Tibial nerve (tissue), 4 donors: ENCODE measurements at regions not wholly inside any gene's neighbourhood (a gene's known extent, or its start where the extent isn't known, plus 50 kb on each side); places are given as distances from the start of the nearest gene placed in this dataset.

Source experiments
- EP300 ChIP-seq, 2 donors: sonication (generic); formaldehyde crosslinking; IDR thresholded peaks; one replicate each; pipeline ENCODE4 v1.6.1; 2017; ENCODE audit warnings: antibody characterized with exemption in 2 of 2, mild to moderate bottlenecking in 1 of 2
- POLR2A ChIP-seq, 2 donors: fragments of 450-650 bp; IDR thresholded peaks; one replicate each; pipeline ENCODE4 v1.6.1; 2017; ENCODE audit warnings: antibody characterized with exemption in 2 of 2, mild to moderate bottlenecking in 2 of 2, moderate library complexity in 2 of 2
- TF ChIP-seq, protein P1 (sequence below), 5 experiments: fragments of 200-600 bp in 3 of 5; fragments of 450-650 bp in 2 of 5; sonication (generic) in 3 of 5; IDR thresholded peaks; one replicate each; pipeline ENCODE4 v1.5.1; 2016 to 2019; ENCODE audit warnings: antibody characterized with exemption in 5 of 5, mild to moderate bottlenecking in 3 of 5, moderate library complexity in 2 of 5

DNA sequence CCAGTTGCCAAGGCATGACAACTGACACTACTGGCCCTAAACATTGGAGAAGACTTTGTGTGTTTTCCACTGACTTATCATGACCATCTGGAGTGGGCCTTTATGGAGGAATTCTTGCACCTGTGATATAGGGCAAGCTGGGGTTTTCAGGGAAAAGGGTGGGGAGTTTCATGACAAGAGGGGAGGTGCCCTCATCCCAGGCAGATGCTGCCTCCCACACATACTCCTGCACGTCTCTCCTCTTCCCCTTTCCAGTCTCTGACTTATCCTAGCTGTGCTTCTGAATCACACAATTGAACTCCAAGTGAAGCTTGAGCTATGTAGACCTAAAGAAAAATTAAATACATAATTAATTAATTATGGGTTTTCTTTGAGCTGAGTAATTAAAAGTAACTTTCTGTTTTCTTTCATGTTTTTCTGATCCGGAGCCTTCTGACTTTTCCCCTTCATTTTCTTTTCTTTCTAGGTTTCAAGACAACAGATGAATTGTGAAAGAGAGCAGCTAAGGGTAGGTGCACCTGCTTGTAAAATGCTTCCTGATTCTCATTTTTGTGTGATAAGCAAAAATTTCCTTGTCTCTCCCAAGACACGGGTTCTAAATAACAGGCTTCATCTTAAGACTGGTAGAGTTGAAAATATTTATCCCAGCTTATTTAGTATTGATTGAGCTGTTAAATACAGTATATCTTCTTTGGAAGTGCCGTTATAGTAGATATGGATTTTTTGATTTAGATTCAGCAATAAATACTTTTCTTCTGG is 280.9 kb upstream of the RBFOX1 start:
- no peak for TF ChIP-seq POLR2A (IDR thresholded peaks at IDR 0.05)
- TF ChIP-seq, protein P1, sequence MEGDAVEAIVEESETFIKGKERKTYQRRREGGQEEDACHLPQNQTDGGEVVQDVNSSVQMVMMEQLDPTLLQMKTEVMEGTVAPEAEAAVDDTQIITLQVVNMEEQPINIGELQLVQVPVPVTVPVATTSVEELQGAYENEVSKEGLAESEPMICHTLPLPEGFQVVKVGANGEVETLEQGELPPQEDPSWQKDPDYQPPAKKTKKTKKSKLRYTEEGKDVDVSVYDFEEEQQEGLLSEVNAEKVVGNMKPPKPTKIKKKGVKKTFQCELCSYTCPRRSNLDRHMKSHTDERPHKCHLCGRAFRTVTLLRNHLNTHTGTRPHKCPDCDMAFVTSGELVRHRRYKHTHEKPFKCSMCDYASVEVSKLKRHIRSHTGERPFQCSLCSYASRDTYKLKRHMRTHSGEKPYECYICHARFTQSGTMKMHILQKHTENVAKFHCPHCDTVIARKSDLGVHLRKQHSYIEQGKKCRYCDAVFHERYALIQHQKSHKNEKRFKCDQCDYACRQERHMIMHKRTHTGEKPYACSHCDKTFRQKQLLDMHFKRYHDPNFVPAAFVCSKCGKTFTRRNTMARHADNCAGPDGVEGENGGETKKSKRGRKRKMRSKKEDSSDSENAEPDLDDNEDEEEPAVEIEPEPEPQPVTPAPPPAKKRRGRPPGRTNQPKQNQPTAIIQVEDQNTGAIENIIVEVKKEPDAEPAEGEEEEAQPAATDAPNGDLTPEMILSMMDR (IDR thresholded peaks at IDR 0.05), result no peak
- TF ChIP-seq EP300 (IDR thresholded peaks at IDR 0.05), result no peak
